ENCODE measurements at regions not wholly inside any gene's neighbourhood (a gene's known extent, or its start where the extent isn't known, plus 50 kb on each side); places are given as distances from the start of the nearest gene placed in this dataset.

DNA sequence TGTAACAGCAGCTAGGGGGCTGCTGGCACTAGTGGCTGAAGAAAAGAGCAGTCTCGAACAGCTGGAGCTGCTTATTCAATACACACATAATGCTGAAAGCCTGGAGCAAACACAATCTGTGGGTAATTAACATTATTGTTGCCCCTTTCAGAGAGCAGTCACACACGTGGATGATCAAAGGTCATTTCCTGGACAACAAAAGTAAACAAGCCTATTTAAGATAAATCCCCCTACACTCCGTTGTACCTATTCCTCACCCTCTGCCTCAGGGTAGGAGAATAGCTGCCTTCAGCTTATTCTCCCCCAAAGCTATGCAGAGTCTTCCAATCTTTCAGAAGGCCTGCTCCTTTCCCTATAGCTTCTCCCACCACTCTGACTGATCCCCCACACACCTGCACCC is 803.9 kb downstream of the C4orf33 start:
- Histone ChIP-seq H3K36me3 (ENCODE audit: control insufficient read depth, insufficient read depth, low read length) (no peaks in the 10 kb centered on the region), H3K9me1 (ENCODE audit: insufficient read depth, low read length) (no peaks in the 10 kb centered on the region), H3K14ac (replicated peaks; ENCODE audit: low read depth, low read length) (no peak overlapping the region), H2AK9ac (replicated peaks; ENCODE audit: low read depth, low read length, poor library complexity) (no peak overlapping the region), H3K56ac (ENCODE audit: extremely low read depth, insufficient read depth, low read length) (no peak overlapping the region), H4K8ac (ENCODE audit: low read depth in 2 of 2, low read length in 2 of 2) (no peak overlapping the region), H3K27ac (ENCODE audit: insufficient read depth, low read length) (no peak overlapping the region), H4K20me1 (ENCODE audit: insufficient read depth, low read length) (no peaks in the 10 kb centered on the region), H2BK5ac (ENCODE audit: low read depth, low read length, poor library complexity, severe bottlenecking) (no peak overlapping the region), H3K23ac (ENCODE audit: low read depth, low read length) (no peak overlapping the region), H2BK120ac (ENCODE audit: low read depth, low read length) (no peak overlapping the region), H4K91ac (ENCODE audit: insufficient read depth, low read depth, low read length) (no peak overlapping the region), H3K4me1 (ENCODE audit: control insufficient read depth, insufficient read depth, low read length) (no peaks in the 10 kb centered on the region), H3K4me2 (ENCODE audit: low read depth, low read length) (no peak overlapping the region), H3K18ac (ENCODE audit: low read depth, low read length) (no peak overlapping the region), H3K4ac (ENCODE audit: low read depth, low read length) (no peak overlapping the region), H3K4me3 (ENCODE audit: insufficient read depth, low read depth, low read length) (no peak overlapping the region), H3K27me3 (ENCODE audit: control insufficient read depth, insufficient read depth, low read length) (no peaks in the 10 kb centered on the region), H2BK15ac (ENCODE audit: low read depth, low read length) (no peak overlapping the region), H2AK5ac (ENCODE audit: low read depth, low read length) (no peak overlapping the region), H3K79me1 (ENCODE audit: low read depth in 1 of 2, low read length in 2 of 2) (no peaks in the 10 kb centered on the region), H3K9ac (ENCODE audit: low read depth, low read length) (no peak overlapping the region), H2AFZ (replicated peaks; ENCODE audit: low read length, poor library complexity) (no peak overlapping the region), H4K5ac (ENCODE audit: low read depth, low read length) (no peak overlapping the region), H3K9me3 (ENCODE audit: control insufficient read depth, insufficient read depth, low read length) (peaks cover 28% of the 10 kb centered on the region), H2BK20ac (ENCODE audit: low read depth, low read length) (no peak overlapping the region)
- ChIA-PET CTCF (no interaction called here), POLR2A (ENCODE audit: unreplicated experiment) (no interaction called here)
- WGBS, 2 experiments (ENCODE audit: extremely low coverage in 2 of 2, insufficient read length in 1 of 2): no CpG with 5 or more reads among the region's 3 CpGs
- TF ChIP-seq ELK1 (IDR thresholded peaks at IDR 0.05; ENCODE audit: borderline replicate concordance, low read depth, low read length) (no peak), RFX5 (IDR thresholded peaks at IDR 0.05; ENCODE audit: low read depth, low read length) (no peak), FOS (IDR thresholded peaks at IDR 0.05; ENCODE audit: low read depth, low read length) (no peak), CTCF (conservative IDR thresholded peaks at IDR 0.05; ENCODE audit: low read depth, low read length) (no peak), MXI1 (IDR thresholded peaks at IDR 0.05; ENCODE audit: borderline replicate concordance, low read depth, low read length) (no peak), CHD1 (IDR thresholded peaks at IDR 0.05; ENCODE audit: low read depth, low read length) (no peak)
- TF ChIP-seq, protein P1, sequence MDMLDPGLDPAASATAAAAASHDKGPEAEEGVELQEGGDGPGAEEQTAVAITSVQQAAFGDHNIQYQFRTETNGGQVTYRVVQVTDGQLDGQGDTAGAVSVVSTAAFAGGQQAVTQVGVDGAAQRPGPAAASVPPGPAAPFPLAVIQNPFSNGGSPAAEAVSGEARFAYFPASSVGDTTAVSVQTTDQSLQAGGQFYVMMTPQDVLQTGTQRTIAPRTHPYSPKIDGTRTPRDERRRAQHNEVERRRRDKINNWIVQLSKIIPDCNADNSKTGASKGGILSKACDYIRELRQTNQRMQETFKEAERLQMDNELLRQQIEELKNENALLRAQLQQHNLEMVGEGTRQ (IDR thresholded peaks at IDR 0.05; ENCODE audit: low read depth, low read length): no peak
- dilution Hi-C loops (cut with HindIII; ENCODE audit: low sequenced_read_pairs, unreplicated experiment): no loop called here
- in situ Hi-C loops (cut with MboI; ENCODE audit: low sequenced_read_pairs): no loop called here
- BruUV-seq (replicated peaks): no TSS peak
- ATAC-seq (ENCODE audit: low read depth) (no peak), DNase-seq (no peak)
- intact Hi-C loops (cut with micrococcal nuclease): no loop called here

All from IMR-90 (cell line).